Medulla oblongata (tissue), 1 donor: ENCODE measurements at regions not wholly inside any gene's neighbourhood (a gene's known extent, or its start where the extent isn't known, plus 50 kb on each side); places are given as distances from the start of the nearest gene placed in this dataset.

ENCODE experiments used
- DNase-seq: peaks from one replicate; pipeline ENCODE4 v3.0.0-alpha.2; 2015; ENCODE audit errors: extremely low spot score

DNA sequence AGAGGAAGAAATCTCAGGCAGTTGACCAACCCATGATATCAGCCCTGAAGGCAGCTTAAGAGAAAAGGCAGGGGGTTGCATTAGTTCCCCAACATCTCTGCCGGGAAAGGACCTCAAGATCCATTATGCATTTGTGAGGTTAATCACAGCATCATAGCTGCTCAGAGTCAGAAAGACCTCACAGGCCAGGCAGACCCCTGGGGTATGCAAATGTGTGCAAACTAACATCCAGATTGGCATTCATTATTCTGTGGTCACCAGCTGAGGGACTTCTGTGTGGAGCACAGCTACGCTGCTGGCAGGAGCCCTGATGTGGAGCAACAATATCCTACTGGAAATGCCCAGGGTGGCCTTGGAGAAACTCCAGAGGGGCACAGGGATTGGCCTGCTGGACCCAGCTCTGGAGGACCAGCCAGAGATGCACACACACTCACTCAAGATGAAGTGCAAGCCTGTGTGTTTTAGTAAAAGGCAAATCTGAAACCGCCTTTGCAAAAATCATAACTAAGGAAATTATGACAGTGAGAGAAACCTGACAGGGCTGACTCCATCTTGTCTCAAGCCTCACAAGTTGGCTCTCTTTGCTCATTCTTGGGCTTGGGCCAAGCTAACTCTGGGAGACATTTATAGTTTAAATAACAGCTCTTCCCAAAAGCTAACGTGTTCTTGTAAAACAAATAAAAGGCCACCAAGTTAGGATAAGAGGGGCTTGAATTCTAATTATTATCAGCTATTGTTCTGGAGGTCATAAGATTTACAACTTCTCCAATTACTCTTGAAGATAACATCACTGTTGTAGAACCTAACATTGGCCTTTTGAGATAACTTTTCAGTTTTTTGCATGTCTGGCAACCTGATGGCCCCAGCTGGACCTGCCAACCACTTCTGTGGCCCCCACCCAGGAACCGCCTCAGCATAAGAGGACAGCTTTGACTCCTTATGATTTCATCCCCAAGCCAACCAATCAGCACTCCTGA is 257.1 kb downstream of the UACA start:
- no peak for DNase-seq

DNA sequence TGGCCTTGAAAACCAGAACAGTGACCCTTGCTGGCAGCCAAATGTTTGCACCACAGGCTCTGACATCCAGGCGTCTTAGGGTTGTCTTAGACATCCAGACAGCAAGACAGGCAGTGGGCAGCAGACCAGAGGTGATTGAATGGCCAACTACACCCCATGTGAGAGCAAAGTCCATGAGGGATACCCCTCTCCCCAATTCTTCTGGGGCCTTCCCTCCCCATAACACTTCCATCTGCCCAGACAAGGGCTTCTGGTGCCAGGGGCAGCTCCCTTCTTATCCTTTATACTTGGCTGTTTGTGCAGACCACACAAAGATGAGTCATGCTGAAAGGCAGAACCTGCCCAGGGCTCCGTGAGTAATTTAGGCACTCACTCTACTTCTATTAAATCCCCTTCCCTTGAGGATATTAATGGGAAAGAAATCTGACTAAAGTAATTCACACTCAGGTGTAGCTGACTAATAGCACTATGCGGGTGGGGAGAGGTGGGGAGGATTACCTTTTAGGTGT is 257.9 kb downstream of the UACA start:
- no peak for DNase-seq

- no peak for DNase-seq
These were observed 258.4 kb downstream of the UACA start for GRCh38 chr15:70504988-70505387.

GRCh38 chr15:70504299-70504951 is 258.9 kb downstream of the UACA start:
- DNase-seq = peak; percentile 49

GRCh38 chr15:70503798-70504298 is 259.5 kb downstream of the UACA start:
- no peak for DNase-seq

GRCh38 chr15:70503073-70503745 is 260.1 kb downstream of the UACA start:
- no peak for DNase-seq

DNA sequence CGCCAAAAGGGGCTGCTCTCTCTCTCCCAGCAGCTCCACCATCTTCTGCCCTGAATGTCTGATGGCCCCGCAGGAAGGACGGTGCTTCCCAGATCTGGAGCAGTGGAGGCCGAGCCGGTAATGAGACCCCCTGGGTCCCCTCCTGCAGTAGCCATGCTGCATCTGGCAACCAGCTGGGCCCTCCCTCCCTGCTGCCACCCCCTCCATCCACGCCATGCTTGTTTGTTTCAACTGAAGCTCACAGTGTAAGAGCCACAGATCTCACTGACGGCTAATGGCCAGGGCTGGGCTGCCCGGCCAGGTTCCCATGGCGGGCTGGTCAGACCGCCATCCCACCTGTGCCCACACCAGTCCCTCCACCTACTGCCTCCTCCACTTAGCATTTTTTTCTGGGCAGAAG is 260.8 kb downstream of the UACA start:
- DNase-seq = no peak

GRCh38 chr15:70501849-70502248 is 261.5 kb downstream of the UACA start:
- DNase-seq = no peak

DNA sequence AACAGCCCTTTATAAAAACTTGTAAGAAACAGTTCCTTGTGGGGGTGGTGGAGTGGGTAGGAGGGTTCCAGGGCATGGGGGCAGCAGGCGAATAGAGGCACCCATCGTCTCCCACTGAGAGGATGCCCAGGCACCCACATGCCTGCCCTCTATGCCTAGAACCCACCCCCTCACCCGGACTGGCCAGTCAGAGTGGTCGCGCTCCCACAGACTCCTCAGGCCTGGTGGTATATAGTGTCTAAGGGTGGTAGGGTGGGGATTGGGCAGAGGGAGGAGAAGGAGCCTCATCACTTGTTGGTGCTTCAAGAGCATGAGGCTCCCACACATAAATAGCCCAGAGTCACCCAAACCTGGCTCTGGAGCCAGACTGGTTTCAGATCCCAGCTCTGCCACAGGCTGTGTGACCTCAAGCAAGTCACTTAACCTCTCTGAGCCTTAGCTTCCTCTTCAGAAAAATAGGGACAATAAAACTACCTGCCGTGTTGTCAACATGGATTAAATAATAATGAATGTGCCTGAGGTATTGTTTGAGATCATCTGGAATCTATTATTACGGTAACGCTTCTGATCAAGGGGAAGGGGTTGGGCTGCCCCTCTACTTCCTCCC is 262.1 kb downstream of the UACA start:
- DNase-seq = no peak

GRCh38 chr15:70499791-70500190 is 263.6 kb downstream of the UACA start:
- DNase-seq = no peak

GRCh38 chr15:70498096-70498626 is 265.2 kb downstream of the UACA start:
- DNase-seq = no peak

DNA sequence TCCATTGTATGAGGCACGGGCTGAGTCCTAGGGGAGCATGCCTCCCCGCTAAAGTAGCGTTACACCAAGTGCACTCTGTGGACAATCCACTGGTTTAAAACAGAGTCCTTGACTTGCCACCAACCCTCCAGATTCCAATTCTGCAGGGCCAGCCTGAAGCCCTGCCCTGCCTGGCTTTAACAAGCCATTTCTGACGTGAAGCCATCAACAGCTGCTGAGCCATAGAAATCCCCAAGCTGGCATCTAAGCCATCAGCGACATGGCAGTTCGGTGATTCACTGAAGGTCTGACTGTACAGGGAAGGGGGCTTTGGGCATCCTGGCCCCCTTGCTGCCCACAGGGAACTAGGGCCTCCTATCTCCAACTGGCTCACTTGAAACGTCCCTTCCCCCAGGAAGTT is 265.7 kb downstream of the UACA start:
- no peak for DNase-seq

- no peak for DNase-seq
These were observed 267.3 kb downstream of the UACA start for GRCh38 chr15:70495991-70496599.

DNA sequence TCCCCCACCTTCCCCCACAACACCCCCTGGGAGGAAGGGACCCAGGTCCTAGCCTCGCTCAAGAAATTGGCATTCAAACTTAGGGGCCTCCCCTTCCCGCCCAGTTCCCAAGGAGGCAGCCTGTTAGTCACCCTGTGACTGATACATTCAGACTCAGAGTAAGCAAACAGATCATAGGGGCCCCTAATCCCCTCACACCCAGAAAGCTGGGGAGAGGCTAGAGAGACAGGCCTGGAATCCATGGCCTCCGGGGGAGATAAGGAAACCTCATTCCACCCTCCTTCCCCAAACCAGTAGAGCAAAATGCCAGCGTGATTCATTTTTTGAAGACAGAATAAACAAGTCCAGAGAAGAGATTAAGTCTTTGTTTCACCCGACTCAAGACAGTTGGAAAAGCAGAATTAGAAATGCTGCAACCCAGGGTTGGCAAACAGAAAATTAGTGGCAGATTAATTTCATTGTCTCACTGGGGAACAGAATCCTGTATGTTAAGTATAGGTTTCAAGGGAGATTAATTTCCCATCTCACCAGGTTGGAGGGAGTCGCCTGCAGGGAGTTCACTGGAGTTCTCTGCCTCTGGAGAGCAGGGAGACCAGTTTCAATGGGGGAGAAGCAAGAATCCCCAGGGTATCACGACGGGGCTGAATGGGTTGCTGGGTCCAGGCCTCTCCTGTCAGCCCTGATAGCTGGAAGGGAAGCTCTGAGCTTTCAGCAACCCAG is 268.3 kb downstream of the UACA start:
- no peak for DNase-seq

DNA sequence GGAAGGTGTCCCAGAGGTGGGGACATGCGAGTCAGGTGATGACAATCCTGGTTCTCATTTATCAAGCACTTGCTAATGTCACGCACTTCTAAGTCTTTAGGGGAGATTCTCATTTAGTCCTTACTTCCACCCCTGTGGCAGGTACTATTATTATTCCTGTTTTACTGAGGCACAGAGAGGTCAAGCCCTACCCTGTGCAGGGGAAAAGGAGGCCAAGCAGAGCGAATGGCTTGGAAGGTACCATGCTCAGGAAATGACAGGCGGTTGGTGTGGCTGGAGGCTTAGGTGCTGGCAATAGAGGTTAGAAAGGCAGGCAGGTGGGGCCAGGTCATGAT is 268.9 kb downstream of the UACA start:
- DNase-seq = no peak

- DNase-seq = no peak
These were observed 269.4 kb downstream of the UACA start for GRCh38 chr15:70493787-70494516.

GRCh38 chr15:70493376-70493775 is 270.0 kb downstream of the UACA start:
- no peak for DNase-seq

DNA sequence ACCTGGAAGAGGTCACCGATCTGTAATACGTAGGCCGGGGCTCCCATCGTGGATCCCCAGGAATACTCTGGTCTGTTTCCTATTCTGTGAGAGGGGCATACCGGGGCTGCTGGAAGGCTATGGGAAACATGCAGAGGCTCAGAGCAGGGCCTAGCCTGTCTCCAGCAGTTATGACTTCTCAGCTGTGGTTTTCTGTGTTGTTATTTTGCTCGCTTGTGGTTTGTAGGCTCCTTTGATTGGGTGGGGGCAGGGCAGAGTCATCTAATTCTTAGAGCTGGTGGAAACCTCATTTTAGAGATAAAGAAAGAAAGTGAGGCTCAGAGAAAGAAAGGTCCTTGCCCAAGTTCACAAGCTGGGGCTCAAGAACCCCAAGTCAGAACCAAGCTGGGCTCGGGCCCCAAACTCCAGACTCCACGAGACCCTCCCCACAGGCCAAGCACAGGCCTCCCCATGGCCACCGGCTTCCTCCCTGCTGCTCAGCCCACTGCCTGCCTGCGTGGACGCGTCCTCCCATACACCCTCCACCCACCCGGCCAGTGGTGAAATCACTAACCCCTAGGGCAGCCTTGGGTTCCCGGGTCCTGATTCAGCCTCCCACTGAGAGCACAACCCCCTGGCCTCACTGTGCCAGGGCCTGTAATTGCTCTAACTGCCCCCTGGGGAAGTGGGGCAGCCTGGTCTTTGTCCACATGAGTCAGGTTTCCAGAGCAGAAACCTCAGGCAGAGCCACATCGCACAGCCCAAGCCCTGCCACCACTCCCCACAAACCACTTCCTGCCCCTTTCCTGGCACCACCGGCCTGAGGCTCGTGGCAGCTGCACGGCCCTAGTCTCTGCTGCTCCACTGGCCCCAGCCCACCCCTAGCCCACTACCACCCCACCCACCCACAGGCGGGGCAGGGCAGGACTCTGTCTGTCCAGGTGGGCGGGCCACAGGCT is 270.8 kb downstream of the UACA start:
- peak; percentile 61 for DNase-seq

GRCh38 chr15:70491641-70492040 is 271.7 kb downstream of the UACA start:
- no peak for DNase-seq
